ENCODE measurements at regions not wholly inside any gene's neighbourhood (a gene's known extent, or its start where the extent isn't known, plus 50 kb on each side); places are given as distances from the start of the nearest gene placed in this dataset.

DNA sequence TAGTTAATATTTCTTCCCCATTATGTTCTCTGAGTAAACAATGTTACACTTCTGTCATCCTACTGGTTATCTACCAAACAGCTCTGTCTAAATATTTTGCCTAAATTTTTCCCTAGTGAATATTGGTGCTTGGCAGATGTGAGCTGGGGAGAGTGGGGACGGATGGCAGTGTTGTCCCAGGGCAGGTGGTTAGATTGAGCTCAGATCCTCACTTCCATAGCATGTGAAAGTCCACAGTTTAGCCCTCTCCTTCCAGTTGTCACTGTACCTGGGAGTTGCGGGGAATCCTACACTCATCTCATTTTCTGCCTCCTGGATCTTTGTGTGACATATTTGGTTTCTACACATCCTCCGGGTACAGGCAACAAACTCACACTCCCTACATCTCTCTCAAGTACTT, 484.9 kb downstream of the EPM2A start:
- no peak overlapping the region for H3K27ac ChIP-seq
- TF ChIP-seq, protein P1, sequence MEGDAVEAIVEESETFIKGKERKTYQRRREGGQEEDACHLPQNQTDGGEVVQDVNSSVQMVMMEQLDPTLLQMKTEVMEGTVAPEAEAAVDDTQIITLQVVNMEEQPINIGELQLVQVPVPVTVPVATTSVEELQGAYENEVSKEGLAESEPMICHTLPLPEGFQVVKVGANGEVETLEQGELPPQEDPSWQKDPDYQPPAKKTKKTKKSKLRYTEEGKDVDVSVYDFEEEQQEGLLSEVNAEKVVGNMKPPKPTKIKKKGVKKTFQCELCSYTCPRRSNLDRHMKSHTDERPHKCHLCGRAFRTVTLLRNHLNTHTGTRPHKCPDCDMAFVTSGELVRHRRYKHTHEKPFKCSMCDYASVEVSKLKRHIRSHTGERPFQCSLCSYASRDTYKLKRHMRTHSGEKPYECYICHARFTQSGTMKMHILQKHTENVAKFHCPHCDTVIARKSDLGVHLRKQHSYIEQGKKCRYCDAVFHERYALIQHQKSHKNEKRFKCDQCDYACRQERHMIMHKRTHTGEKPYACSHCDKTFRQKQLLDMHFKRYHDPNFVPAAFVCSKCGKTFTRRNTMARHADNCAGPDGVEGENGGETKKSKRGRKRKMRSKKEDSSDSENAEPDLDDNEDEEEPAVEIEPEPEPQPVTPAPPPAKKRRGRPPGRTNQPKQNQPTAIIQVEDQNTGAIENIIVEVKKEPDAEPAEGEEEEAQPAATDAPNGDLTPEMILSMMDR (IDR thresholded peaks at IDR 0.05), result no peak
- ATAC-seq (ENCODE audit: insufficient number of reproducible peaks, low FRiP score, low read depth) (no peak), DNase-seq (ENCODE audit: low spot score) (no peak)
- no peak overlapping the region for H3K4me3 ChIP-seq
- H3K9me3 ChIP-seq, result no peaks in the 10 kb centered on the region
- no peaks in the 10 kb centered on the region for H3K27me3 ChIP-seq (replicated peaks; ENCODE audit: insufficient read depth)
- no peaks in the 10 kb centered on the region for H3K4me1 ChIP-seq (ENCODE audit: control insufficient read depth in 1 of 2, low read depth in 2 of 2)
- H3K36me3 ChIP-seq, result no peaks in the 10 kb centered on the region

- ATAC-seq (ENCODE audit: insufficient number of reproducible peaks, low FRiP score, low read depth) (no peak), DNase-seq (ENCODE audit: low spot score) (no peak)
- TF ChIP-seq, protein P1 (IDR thresholded peaks at IDR 0.05), result no peak
- Histone ChIP-seq H3K4me1 (ENCODE audit: control insufficient read depth in 1 of 2, low read depth in 2 of 2) (no peaks in the 10 kb centered on the region), H3K9me3 (no peaks in the 10 kb centered on the region), H3K36me3 (no peaks in the 10 kb centered on the region), H3K4me3 (no peak overlapping the region), H3K27ac (no peak overlapping the region), H3K27me3 (replicated peaks; ENCODE audit: insufficient read depth) (no peaks in the 10 kb centered on the region)
These were observed 482.6 kb downstream of the EPM2A start for GRCh38 chr6:145252737-145253136.

DNA sequence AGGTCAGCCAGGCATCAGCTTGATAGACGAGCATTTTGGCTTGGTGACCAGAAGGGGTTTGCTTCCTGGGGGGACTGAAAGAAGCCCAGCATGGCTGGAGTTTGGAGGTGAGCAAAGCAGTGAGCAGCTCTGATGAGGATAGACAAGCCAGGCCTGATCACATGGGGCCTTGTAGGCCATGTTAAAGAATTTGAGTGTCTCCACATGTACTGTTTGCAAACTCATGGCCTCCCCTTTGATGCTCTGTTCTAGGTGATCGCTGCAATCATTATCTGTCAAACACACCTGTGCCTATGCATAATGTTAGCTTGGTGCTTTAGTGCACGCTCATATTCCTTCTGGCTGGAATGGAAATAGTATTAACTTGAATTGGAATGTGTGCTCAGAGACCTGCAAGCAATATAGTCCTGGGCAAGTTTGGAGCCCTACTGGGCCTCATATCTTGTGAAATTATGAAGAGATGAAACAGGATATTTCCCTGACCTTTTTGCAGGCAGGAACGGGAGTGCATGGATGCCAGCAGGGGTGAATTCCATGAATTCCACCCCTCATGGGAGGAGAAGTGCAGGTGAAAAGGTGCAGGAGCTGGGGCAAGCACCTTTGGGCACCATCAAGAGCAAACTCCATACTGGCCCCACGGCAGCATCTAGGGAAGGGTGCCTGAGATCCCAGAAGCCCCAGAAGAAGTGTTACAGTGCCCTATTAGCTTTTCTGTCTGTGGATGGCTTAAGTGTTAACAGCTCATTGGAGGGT, 480.5 kb downstream of the EPM2A start:
- TF ChIP-seq, protein P1 (IDR thresholded peaks at IDR 0.05), result no peak
- Histone ChIP-seq H3K9me3 (no peaks in the 10 kb centered on the region), H3K27ac (no peak overlapping the region), H3K36me3 (no peaks in the 10 kb centered on the region), H3K27me3 (replicated peaks; ENCODE audit: insufficient read depth) (no peaks in the 10 kb centered on the region), H3K4me1 (ENCODE audit: control insufficient read depth in 1 of 2, low read depth in 2 of 2) (no peaks in the 10 kb centered on the region), H3K4me3 (no peak overlapping the region)
- DNase-seq (ENCODE audit: low spot score), result no peak
- ATAC-seq (ENCODE audit: insufficient number of reproducible peaks, low FRiP score, low read depth), result no peak

DNA sequence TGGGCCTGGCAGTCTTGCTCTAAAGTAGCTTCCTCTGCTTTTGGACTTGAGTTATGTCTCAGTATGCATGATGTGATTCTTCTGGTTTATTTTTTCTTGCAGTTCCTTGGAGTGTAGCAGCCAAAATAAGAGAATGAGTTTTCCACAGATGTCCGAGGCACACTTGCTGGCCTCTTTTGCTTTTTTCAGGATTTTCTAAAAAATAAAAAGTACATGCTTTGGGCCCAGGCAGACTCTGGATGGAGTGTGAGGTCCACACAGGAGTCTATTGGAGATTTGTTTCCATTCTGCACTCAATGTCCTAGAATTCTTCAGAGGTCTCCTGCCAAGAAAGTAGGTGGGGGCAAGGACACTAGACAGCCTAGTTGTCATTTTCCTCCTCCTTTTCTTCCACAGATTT, 477.6 kb downstream of the EPM2A start:
- ATAC-seq (ENCODE audit: insufficient number of reproducible peaks, low FRiP score, low read depth), result no peak
- Histone ChIP-seq H3K27me3 (replicated peaks; ENCODE audit: insufficient read depth) (no peaks in the 10 kb centered on the region), H3K36me3 (no peaks in the 10 kb centered on the region), H3K9me3 (no peaks in the 10 kb centered on the region), H3K4me1 (ENCODE audit: control insufficient read depth in 1 of 2, low read depth in 2 of 2) (no peaks in the 10 kb centered on the region), H3K4me3 (no peak overlapping the region), H3K27ac (no peak overlapping the region)
- TF ChIP-seq, protein P1 (IDR thresholded peaks at IDR 0.05), result no peak
- DNase-seq (ENCODE audit: low spot score), result no peak

GRCh38 chr6:145258122-145258521, 477.2 kb downstream of the EPM2A start:
- TF ChIP-seq, protein P1 (IDR thresholded peaks at IDR 0.05), result no peak
- Histone ChIP-seq H3K4me3 (no peak overlapping the region), H3K27me3 (replicated peaks; ENCODE audit: insufficient read depth) (no peaks in the 10 kb centered on the region), H3K4me1 (ENCODE audit: control insufficient read depth in 1 of 2, low read depth in 2 of 2) (no peaks in the 10 kb centered on the region), H3K9me3 (no peaks in the 10 kb centered on the region), H3K36me3 (no peaks in the 10 kb centered on the region), H3K27ac (no peak overlapping the region)
- DNase-seq (ENCODE audit: low spot score) (no peak), ATAC-seq (ENCODE audit: insufficient number of reproducible peaks, low FRiP score, low read depth) (no peak)
